Suprapubic skin (tissue), 4 donors: ENCODE measurements at regions not wholly inside any gene's neighbourhood (a gene's known extent, or its start where the extent isn't known, plus 50 kb on each side); places are given as distances from the start of the nearest gene placed in this dataset.

ENCODE experiments used
- POLR2A ChIP-seq, 2 donors: fragments of 450-650 bp; IDR thresholded peaks; one replicate each; pipeline ENCODE4 v1.6.1; 2017; ENCODE audit warnings: antibody characterized with exemption in 2 of 2, mild to moderate bottlenecking in 2 of 2, moderate library complexity in 2 of 2
- POLR2AphosphoS5 ChIP-seq, 3 donors: sonication (generic); formaldehyde crosslinking; IDR thresholded peaks; one replicate each; pipeline ENCODE4 v1.6.1; 2017; ENCODE audit warnings: antibody characterized with exemption in 3 of 3
- TF ChIP-seq, protein P1 (sequence below), 2 donors: fragments of 200-600 bp in 1 of 2; fragments of 450-650 bp in 1 of 2; sonication (generic) in 1 of 2; IDR thresholded peaks; one replicate each; pipeline ENCODE4 v1.5.1; 2016 to 2019; ENCODE audit warnings: antibody characterized with exemption in 2 of 2, mild to moderate bottlenecking in 1 of 2, moderate library complexity in 1 of 2

DNA sequence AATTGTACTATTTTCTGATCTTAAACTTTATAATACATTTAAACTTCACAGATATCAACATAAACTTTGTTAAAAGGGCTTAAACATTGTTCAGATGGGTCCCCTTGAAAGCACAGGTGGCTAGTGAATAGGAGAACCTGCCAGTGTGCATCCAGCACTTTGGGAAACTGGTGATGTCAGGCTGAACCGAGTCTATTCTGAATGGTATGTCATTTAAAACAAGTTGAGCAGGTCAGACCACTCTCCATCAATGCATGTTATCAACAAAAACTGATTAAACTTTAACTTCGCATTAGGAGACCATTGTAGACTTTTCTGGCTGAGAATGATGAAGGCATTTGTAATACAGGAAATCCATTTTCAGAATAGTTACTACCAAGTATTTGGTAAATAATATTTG is 50.1 kb upstream of the FREM2 start:
- TF ChIP-seq, protein P1, sequence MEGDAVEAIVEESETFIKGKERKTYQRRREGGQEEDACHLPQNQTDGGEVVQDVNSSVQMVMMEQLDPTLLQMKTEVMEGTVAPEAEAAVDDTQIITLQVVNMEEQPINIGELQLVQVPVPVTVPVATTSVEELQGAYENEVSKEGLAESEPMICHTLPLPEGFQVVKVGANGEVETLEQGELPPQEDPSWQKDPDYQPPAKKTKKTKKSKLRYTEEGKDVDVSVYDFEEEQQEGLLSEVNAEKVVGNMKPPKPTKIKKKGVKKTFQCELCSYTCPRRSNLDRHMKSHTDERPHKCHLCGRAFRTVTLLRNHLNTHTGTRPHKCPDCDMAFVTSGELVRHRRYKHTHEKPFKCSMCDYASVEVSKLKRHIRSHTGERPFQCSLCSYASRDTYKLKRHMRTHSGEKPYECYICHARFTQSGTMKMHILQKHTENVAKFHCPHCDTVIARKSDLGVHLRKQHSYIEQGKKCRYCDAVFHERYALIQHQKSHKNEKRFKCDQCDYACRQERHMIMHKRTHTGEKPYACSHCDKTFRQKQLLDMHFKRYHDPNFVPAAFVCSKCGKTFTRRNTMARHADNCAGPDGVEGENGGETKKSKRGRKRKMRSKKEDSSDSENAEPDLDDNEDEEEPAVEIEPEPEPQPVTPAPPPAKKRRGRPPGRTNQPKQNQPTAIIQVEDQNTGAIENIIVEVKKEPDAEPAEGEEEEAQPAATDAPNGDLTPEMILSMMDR (IDR thresholded peaks at IDR 0.05) = no peak
- no peak for TF ChIP-seq POLR2AphosphoS5 (IDR thresholded peaks at IDR 0.05)
- TF ChIP-seq POLR2A (IDR thresholded peaks at IDR 0.05) = no peak
